ENCODE measurements at regions not wholly inside any gene's neighbourhood (a gene's known extent, or its start where the extent isn't known, plus 50 kb on each side); places are given as distances from the start of the nearest gene placed in this dataset.
"Not testable (repeated sequence)": the region's sequence is repeated elsewhere in the genome, so short reads cannot be mapped to it uniquely, and the experiment has no call there.

DNA sequence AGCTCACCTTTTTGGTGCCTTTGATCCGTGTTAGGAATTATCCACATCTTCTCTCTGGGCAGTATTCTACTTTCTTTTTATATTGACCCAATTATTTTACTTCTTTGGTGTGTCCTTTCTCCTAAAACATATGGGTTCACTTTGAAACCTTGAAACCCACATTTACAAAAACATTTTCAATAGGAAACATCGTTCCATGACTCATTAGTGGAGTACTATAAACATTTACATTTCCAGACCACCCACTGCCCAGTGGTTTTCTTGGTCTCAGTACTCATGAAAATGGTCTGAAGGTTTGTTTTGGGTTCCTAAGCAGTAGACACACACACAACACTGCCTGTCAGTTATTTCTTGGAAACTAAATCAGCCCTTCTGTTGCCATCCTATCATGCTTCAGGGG lies 111.7 kb upstream of the LPCAT1 start:
- not testable (repeated sequence) for DNase-seq

DNA sequence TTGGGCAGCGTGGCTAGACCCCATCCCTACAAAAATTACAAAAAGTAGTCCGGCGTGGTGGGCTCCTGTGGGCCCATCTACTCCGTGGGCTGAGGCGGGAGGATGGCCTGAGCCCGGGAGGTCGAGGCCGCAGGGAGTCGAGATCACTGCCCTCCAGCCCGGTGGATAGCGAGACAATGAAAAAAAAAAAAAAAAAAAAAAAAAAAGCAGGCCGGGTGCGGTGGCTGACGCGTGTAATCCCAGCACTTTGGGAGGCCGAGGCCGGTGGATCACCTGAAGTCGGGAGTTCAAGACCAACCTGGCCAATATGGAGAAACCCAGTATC lies 110.5 kb upstream of the LPCAT1 start:
- no peak for DNase-seq

DNA sequence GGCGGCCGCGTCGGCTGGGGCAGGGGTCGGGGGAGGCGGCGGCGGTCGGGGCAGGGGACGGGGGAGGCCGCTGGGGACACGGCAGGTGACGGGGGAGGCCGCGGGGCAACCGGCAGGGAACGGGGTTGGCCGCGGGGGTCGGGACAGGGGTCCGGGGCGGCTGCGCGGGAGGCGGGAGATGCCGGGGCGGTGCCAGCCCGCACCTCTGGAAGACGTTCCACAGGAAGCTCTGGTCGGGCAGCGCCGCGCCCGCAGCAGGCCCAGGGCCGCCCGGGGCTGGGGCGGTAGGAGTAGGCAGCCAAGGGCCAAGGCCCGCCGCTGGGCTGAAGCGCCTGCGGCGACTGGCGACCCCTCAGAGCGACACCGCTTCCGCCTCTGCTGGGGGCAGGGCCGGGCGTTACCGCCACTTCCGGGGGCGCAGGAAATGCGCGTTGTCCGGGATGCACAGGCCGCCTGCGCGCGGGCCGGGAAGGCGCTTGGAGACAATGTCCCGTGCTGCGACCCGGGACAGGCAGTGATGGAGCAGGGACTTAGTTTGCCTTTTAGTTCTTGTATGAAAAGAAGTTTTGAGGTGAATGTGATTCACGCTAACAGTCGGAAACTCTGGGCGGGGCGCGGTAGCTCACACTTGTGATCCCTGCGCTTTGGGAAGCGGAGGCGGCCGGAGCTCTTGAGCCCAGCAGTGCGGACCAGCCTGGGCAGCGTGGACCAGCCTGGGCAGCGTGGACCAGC lies 110.0 kb upstream of the LPCAT1 start:
- peak; percentile 72 for DNase-seq

DNA sequence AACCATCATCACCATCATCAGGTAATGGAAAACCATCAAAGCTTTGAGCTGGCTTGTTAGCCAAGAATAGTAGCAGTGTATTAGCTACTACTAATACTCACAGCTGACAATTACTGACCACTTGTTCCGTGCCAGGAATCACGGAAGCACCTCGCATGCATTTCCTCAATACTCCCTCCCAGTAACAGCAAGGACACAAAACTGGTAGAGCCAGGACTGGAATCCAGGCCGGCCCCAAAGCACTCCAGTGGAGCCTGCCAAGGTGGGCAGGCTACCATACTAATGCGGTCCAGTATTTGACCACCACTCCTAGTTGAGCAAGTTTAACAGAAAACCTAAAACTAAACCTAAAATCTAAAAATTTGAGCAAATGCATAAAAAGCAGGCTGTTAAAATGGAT lies 107.2 kb upstream of the LPCAT1 start:
- DNase-seq = not testable (repeated sequence)

DNA sequence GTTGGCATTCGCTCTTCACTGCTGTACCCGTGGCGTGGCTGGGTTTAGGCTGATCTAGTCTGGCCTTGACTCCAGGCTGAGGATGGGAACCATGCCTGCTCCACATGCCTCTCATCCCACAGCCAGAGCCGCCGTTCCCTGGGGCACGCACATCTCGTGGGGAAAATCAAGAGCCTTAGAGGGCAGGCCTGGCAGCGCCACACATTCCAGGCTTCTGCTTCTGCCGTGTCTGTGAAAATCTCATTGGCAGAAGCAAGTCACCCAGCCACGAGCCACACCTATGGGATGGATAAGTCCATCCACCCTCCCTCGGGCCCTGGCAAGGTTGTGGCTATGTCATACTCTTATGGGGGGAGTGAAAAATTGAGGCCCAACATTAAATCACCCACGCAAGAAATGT lies 102.6 kb upstream of the LPCAT1 start:
- not testable (repeated sequence) for DNase-seq

DNA sequence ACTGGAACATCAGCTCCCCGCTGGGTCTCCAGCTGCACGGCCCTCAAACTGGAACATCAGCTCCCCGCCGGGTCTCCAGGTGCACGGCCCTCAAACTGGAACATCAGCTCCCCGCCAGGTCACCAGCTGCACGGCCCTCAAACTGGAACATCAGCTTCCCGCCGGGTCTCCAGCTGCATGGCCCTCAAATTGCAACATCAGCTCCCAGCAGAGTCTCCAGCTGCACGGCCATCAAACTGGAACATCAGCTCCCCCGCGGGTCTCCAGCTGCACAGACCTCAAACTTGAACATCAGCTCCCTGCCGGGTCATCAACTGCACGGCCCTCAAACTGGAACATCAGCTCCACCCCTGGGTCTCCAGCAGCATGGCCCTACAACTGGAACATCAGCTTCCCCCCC lies 95.8 kb upstream of the LPCAT1 start:
- DNase-seq = not testable (repeated sequence)

DNA sequence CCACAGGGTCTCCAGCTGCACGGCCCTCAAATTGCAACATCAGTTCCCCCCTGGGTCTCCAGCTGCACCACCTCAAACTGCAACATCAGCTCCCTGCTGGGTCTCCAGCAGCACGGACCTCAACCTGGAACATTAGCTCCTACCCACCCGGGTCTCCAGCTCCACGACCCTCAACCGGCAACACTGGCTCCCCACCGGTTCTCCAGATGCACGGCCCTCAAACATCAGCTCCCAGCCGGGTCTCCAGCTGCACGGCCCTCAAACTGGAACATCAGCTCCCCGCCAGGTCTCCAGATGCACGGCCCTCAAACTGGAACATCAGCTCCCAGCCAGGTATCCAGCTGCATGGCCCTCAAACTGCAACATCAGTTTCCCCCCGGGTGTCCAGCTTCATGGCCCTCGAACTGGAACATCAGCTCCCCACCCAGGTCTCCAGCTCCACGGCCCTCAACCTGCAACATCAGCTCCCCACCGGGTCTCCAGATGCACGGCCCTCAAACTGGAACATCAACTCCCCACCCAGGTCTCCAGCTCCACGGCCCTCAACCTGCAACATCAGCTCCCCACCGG lies 94.6 kb upstream of the LPCAT1 start:
- DNase-seq = not testable (repeated sequence)

DNA sequence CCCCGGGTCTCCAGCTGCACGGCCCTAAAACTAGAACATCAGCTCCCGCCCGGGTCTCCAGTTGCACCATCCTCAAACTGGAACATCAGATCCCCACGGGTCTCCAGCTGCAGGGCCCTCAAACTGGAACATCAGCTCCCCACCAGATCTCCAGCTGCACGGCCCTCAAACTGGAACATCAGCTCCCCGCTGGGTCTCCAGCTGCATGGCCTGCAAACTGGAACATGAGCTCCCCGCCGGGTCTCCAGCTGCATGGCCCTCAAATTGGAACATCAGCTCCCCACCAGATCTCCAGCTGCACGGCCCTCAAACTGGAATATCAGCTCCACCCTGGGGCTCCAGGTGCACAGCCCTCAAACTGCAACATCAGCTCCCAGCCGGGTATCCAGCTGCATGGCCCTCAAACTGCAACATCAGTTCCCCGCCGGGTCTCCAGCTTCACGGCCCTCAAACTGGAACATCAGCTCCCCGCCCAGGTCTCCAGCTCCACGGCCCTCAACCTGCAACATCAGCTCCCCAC lies 93.5 kb upstream of the LPCAT1 start:
- not testable (repeated sequence) for DNase-seq

DNA sequence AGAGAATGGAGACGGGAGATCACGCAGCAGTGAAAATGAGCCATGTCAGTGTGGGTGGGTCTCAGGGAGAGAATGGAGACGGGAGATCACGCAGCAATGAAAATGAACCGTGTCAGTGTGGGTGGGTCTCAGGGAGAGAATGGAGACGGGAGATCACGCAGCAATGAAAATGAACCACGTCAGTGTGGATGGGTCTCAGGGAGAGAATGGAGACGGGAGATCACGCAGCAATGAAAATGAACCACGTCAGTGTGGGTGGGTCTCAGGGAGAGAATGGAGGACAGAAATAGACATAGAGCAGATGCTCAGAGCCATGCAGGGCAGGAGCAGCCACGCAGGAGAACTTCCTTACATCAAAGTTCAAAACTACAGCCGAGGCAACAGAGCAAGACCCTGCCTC lies 89.8 kb upstream of the LPCAT1 start:
- not testable (repeated sequence) for DNase-seq

DNA sequence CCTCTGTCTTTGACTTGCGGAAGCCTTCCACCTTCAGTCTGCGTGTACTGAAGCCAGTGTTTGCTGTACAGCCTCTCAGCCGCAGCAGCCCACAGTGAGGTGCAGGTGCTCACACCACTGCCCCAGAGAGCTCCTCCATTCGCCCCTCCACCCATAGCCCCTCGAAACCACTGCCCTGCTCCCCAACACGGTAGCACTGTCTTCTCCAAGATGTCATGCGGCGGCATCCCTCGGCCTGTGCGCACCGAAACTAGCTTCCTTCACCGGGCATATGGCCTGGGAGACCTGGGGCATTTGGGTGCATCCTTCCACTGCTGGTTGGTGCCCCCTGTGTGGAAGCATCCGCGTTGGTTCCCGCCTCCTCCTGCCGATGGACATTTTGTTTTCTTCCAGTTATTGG lies 86.8 kb upstream of the LPCAT1 start:
- not testable (repeated sequence) for DNase-seq

DNA sequence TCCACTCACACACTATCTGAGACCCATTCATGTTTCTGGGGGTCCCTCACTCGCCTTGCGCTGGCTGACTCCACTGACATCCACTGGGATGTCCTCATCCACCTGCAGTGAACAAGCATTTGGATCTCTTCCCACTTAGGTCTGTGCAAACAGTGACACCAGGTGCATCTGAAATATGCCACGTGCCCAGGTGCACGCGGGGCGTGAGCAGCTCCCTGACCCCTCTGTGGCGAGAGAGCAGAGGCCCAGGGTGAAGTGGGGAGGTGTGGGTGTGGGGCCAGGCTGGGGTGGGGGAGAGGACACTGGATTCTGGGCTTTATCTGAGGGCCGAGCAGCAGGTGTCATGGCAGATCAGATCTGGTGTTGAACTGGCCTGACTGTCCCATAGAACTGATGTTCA lies 85.4 kb upstream of the LPCAT1 start:
- not testable (repeated sequence) for DNase-seq

DNA sequence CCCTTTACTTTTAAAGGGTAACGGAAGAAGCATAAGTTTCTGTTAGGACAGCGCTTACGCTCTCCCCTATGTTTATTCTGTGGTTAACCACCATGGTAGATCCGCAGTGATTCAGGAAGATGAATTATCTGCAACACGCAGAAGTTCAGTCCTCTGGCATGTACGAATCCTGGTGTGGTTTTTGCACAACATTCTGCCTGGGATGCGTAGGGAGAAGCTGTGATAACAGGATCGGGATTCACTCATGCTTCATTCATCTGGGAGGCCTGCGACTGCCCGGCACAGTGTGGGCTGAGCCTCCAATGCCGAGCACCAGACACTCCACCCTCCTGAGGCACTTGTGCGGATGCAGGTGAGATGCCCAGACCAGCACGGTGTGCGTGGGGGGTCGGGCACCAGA lies 84.6 kb upstream of the LPCAT1 start:
- DNase-seq = not testable (repeated sequence)

DNA sequence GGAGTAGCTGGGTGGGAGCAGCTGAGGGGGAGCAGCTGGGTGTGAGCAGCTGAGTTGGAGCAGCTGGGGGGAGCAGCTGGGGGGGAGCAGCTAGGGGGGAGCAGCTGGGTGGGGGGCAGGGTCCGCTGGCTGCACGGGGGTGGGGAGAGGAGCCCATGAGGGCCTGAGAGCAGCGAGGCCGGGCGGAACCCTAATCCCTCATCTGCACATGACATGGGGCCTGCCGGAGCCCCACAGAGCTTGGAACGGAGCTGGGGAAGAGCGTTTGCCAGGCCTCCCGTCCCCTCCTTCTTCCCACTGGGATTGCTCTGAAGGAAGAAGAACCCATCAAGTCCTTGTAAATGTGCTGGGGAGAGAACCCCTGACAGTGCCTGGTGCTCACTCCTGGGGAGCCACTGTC lies 83.2 kb upstream of the LPCAT1 start:
- not testable (repeated sequence) for DNase-seq

DNA sequence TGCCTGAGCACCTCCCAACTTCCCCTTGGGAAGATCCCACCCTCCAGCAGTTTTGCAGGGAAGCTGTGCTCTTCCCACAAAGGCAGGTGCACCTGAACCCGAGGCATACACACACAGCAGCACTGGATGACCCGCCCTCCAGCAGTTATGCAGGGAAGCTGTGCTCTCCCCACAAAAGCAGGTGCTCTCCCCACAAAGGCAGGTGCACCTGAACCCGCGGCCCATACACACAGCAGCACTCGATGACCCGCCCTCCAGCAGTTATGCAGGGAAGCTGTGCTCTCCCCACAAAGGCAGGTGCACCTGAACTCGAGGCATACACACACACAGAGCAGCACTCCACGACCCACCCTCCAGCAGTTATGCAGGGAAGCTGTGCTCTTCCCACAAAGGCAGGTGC lies 80.2 kb upstream of the LPCAT1 start:
- not testable (repeated sequence) for DNase-seq

DNA sequence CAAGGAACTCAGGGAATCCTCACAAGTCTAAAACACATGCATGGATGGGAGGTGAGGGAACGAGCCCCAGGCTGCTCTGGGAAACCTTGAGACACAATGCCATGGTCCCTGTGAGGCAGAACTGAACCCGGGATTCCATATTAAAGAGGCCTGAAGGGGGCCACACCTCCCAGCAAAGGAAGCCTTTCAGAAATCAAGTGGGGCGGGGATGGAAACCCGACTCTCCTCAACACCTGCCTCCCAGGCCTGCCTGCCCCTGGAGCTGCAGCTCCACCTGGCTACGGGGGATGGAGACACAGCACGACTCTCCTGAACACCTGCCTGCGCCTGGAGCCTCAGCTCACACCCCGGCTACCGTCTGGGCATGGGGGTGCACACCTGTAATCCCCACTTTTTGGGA lies 77.8 kb upstream of the LPCAT1 start:
- not testable (repeated sequence) for DNase-seq

DNA sequence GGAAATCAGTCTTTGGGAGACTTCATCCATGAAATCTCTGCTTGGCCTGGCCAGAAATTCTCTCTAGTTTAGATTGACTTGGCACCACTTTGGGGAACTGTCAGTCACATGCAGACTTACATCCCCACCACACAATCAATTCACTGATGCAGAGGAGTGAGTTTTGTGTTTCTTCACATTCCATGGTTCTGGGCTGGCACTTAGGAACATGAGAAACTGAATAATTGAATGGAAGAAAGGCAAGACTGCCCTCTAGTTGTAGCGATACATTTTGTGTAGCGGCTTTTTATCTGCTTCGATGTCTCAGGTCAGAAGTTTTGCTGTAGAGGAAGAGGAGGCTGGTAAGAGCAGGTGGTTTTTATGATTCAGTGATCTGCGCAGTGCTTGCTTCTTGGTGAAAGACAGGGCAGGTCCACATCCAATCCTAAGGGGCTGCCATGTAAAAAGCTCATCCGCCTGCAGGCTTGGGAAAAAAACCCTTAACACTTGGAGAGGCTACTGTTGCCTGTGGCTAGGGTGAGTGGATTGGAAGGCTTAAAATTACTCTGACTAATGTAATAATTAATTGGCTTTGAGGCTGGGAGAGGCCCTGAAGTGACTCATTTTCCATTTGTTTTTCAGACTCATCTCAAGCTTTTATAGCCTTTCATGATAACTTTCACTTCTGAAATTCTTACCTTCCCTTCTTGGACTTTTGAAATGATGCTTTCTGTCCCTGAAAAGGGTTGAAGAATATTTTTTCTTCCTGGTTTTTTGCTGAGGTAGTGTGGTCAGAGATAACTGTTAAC lies 75.4 kb upstream of the LPCAT1 start:
- DNase-seq = not testable (repeated sequence)

DNA sequence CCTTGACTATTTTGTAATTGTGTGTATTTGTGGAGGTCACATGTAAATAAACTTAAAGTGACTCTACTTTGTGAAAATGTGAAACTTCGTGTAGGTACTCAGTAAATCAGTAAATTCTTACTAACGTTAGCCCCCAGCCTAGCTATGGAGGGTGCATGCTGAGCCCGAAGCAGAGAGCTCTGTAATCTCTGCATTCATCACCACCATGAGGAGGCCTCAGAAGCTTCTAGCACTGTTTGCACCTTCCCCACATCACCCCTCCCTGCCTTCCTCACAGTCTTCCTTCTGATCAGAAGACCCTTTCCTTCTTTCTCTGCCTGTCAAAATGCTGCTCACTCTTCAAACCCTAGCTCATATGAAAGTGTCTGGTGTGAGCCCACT lies 73.3 kb upstream of the LPCAT1 start:
- not testable (repeated sequence) for DNase-seq

DNA sequence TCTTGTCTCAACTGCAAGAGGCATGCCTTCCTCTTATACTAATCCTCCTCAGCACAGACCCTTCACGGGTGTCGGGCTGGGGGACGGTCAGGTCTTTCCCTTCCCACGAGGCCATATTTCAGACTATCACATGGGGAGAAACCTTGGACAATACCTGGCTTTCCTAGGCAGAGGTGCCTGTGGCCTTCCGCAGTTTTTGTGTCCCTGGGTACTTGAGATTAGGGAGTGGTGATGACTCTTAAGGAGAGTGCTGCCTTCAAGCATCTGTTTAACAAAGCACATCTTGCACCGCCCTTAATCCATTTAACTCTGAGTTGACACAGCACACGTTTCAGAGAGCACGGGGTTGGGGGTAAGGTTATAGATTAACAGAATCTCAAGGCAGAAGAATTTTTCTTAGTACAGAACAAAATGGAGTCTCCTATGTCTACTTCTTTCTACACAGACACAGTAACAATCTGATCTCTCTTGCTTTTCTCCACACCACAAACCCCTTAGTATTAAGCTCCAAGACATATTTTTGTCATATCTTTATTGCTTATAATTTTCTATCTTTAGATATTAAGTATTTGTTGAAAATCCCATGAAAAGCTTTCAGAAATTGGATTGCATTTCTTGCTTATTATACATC lies 72.8 kb upstream of the LPCAT1 start:
- not testable (repeated sequence) for DNase-seq

DNA sequence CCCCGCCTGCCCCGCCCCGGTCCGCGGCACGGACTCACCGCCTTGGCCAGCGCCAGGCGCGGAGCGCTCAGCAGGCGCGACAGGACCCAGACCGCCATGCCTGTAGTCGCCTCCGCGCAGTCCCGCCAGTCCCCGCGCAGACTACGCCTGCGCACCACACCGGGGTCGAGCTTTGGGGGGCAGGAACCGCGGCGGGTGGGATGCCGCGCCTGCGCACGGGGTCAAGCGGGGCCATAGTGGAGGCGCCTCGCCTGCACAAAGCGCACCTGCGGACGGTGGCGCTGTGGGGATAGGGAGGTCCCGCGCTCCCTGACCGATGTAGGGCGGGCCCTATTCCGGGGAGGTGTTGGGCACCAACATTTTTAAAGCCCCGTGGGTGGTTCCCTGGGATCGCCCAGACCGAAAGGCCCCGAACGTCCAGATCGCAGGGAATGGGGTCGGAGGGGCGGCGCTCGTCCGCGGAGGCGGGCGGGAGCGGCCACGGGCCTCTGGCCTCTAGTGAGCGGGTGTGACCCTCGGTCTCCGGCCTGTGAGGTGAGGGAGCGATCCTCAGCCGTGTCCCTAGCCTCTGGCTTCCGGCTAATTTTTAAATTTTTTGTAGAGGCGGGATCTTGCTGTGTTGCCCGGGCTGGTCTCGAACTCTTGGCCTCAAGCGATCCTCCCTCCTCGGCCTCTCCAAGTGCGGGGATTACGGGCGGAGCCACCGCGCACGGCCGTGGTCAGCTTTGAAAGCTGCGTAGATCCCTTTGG lies 70.8 kb upstream of the LPCAT1 start:
- peak; percentile 72 for DNase-seq

DNA sequence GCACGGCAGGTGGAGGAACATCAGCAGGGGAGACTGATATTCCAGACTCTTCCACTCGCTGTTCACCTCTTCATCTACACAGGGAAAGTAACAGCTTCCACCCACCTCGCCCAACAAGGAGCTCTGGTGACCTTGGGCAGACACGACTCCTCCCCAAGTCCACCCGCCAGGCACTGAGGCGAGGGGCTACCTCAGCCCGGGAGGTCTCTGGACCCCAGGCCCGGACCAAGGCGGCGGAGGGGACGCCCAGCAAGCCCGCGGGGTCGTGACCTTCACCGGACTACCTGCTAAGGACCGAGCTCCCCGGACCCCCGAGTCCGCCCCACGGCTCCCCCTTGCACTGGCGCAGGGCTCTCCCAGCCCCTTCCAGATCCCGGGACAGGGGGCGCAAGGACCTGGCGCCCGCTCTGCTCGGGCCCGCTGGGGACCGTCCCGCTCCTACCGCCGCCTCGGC lies 70.2 kb upstream of the LPCAT1 start:
- DNase-seq = no peak

DNA sequence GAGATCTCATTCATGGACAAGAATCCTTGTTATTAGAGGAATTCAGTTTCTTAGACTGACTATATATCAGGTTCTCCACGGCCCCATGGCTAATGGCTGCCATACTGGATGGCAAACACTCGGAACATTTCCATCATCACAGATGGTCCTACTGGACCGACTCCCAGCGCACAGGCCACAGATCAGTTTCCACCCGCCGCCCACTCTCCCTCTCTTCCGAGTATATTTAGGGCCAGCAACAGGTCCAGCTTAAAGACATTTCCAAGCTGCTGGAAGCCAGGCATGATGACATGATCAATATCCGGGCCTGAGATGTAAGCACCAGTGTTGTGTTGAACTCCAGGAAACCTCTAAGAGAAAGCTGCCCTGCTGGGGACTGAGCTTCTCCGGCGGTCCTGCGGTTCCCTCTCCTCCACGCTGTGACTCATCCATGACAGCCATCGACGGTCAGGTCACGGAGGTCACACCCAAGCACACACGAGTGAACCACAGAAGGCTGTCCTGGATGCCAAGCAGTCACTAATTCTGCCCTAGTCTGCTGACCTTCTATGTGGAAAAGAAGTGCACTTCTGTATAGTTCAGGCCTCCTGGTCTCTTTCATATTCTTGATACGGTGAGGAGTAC lies 64.4 kb upstream of the LPCAT1 start:
- not testable (repeated sequence) for DNase-seq

Measured in occipital lobe (tissue), 1 donor.